ENCODE measurements at regions not wholly inside any gene's neighbourhood (a gene's known extent, or its start where the extent isn't known, plus 50 kb on each side); places are given as distances from the start of the nearest gene placed in this dataset.

- Histone ChIP-seq H3K4me3 (ENCODE audit: low read depth in 1 of 2, low read length in 2 of 2) (no peak overlapping the region), H3K9me3 (ENCODE audit: control insufficient read depth in 2 of 2, insufficient read depth in 1 of 2, low read depth in 1 of 2, low read length in 1 of 2) (no peaks in the 10 kb centered on the region), H3K36me3 (ENCODE audit: control insufficient read depth in 2 of 2, insufficient read depth in 2 of 2, low read length in 1 of 2) (no peaks in the 10 kb centered on the region), H3K27me3 (ENCODE audit: control insufficient read depth in 1 of 2, insufficient read depth in 2 of 2, low read length in 2 of 2) (no peaks in the 10 kb centered on the region), H3K4me1 (ENCODE audit: control insufficient read depth in 2 of 2, insufficient read depth in 2 of 2, low read length in 1 of 2) (no peaks in the 10 kb centered on the region), H3K27ac (ENCODE audit: low read depth in 2 of 2, low read length in 1 of 2) (no peak overlapping the region)
- WGBS, 2 donors, result 91% methylated on average over 3 of the region's 3 CpGs
Observed at GRCh38 chr2:163463411-163463810, 272.4 kb downstream of the FIGN start.

- no peak overlapping the region for H3K4me3 ChIP-seq (ENCODE audit: low read depth in 1 of 2, low read length in 2 of 2)
- whole genome bisulfite sequencing, 2 donors, result 92 to 93% methylated on average over 5 of the region's 5 CpGs
- H3K36me3 ChIP-seq (ENCODE audit: control insufficient read depth in 2 of 2, insufficient read depth in 2 of 2, low read length in 1 of 2), result no peaks in the 10 kb centered on the region
- H3K27ac ChIP-seq (ENCODE audit: low read depth in 2 of 2, low read length in 1 of 2), result no peak overlapping the region
- H3K9me3 ChIP-seq (ENCODE audit: control insufficient read depth in 2 of 2, insufficient read depth in 1 of 2, low read depth in 1 of 2, low read length in 1 of 2), result no peaks in the 10 kb centered on the region
- H3K27me3 ChIP-seq (ENCODE audit: control insufficient read depth in 1 of 2, insufficient read depth in 2 of 2, low read length in 2 of 2), result no peaks in the 10 kb centered on the region
- no peaks in the 10 kb centered on the region for H3K4me1 ChIP-seq (ENCODE audit: control insufficient read depth in 2 of 2, insufficient read depth in 2 of 2, low read length in 1 of 2)
Observed at GRCh38 chr2:163462993-163463392, 272.8 kb downstream of the FIGN start.

GRCh38 chr2:163459986-163460385 lies 275.8 kb downstream of the FIGN start:
- H3K9me3 ChIP-seq (ENCODE audit: control insufficient read depth in 2 of 2, insufficient read depth in 1 of 2, low read depth in 1 of 2, low read length in 1 of 2), result no peaks in the 10 kb centered on the region
- no peaks in the 10 kb centered on the region for H3K36me3 ChIP-seq (ENCODE audit: control insufficient read depth in 2 of 2, insufficient read depth in 2 of 2, low read length in 1 of 2)
- H3K4me3 ChIP-seq (ENCODE audit: low read depth in 1 of 2, low read length in 2 of 2), result no peak overlapping the region
- H3K27ac ChIP-seq (ENCODE audit: low read depth in 2 of 2, low read length in 1 of 2), result no peak overlapping the region
- no peaks in the 10 kb centered on the region for H3K4me1 ChIP-seq (ENCODE audit: control insufficient read depth in 2 of 2, insufficient read depth in 2 of 2, low read length in 1 of 2)
- H3K27me3 ChIP-seq (ENCODE audit: control insufficient read depth in 1 of 2, insufficient read depth in 2 of 2, low read length in 2 of 2), result no peaks in the 10 kb centered on the region
- WGBS, 2 donors, result 96 to 98% methylated on average over 9 of the region's 9 CpGs

GRCh38 chr2:163456953-163457743 lies 278.7 kb downstream of the FIGN start:
- Histone ChIP-seq H3K4me3 (ENCODE audit: low read depth in 1 of 2, low read length in 2 of 2) (no peak overlapping the region), H3K27me3 (ENCODE audit: control insufficient read depth in 1 of 2, insufficient read depth in 2 of 2, low read length in 2 of 2) (no peaks in the 10 kb centered on the region), H3K36me3 (ENCODE audit: control insufficient read depth in 2 of 2, insufficient read depth in 2 of 2, low read length in 1 of 2) (no peaks in the 10 kb centered on the region), H3K9me3 (ENCODE audit: control insufficient read depth in 2 of 2, insufficient read depth in 1 of 2, low read depth in 1 of 2, low read length in 1 of 2) (no peaks in the 10 kb centered on the region), H3K27ac (ENCODE audit: low read depth in 2 of 2, low read length in 1 of 2) (no peak overlapping the region), H3K4me1 (ENCODE audit: control insufficient read depth in 2 of 2, insufficient read depth in 2 of 2, low read length in 1 of 2) (no peaks in the 10 kb centered on the region)
- WGBS, 2 donors, result 85 to 86% methylated on average over 3 of the region's 3 CpGs

GRCh38 chr2:163455815-163456214 lies 280.0 kb downstream of the FIGN start:
- Histone ChIP-seq H3K27ac (ENCODE audit: low read depth in 2 of 2, low read length in 1 of 2) (no peak overlapping the region), H3K9me3 (ENCODE audit: control insufficient read depth in 2 of 2, insufficient read depth in 1 of 2, low read depth in 1 of 2, low read length in 1 of 2) (no peaks in the 10 kb centered on the region), H3K4me3 (ENCODE audit: low read depth in 1 of 2, low read length in 2 of 2) (no peak overlapping the region), H3K36me3 (ENCODE audit: control insufficient read depth in 2 of 2, insufficient read depth in 2 of 2, low read length in 1 of 2) (no peaks in the 10 kb centered on the region), H3K4me1 (ENCODE audit: control insufficient read depth in 2 of 2, insufficient read depth in 2 of 2, low read length in 1 of 2) (no peaks in the 10 kb centered on the region), H3K27me3 (ENCODE audit: control insufficient read depth in 1 of 2, insufficient read depth in 2 of 2, low read length in 2 of 2) (no peaks in the 10 kb centered on the region)

- H3K4me1 ChIP-seq (ENCODE audit: control insufficient read depth in 2 of 2, insufficient read depth in 2 of 2, low read length in 1 of 2), result no peaks in the 10 kb centered on the region
- H3K9me3 ChIP-seq (ENCODE audit: control insufficient read depth in 2 of 2, insufficient read depth in 1 of 2, low read depth in 1 of 2, low read length in 1 of 2), result no peaks in the 10 kb centered on the region
- whole genome bisulfite sequencing, 2 donors, result 57 to 58% methylated on average over 2 of the region's 2 CpGs
- no peaks in the 10 kb centered on the region for H3K36me3 ChIP-seq (ENCODE audit: control insufficient read depth in 2 of 2, insufficient read depth in 2 of 2, low read length in 1 of 2)
- H3K4me3 ChIP-seq (ENCODE audit: low read depth in 1 of 2, low read length in 2 of 2), result no peak overlapping the region
- no peaks in the 10 kb centered on the region for H3K27me3 ChIP-seq (ENCODE audit: control insufficient read depth in 1 of 2, insufficient read depth in 2 of 2, low read length in 2 of 2)
- H3K27ac ChIP-seq (ENCODE audit: low read depth in 2 of 2, low read length in 1 of 2), result no peak overlapping the region
Observed at GRCh38 chr2:163453920-163454319, 281.9 kb downstream of the FIGN start.

- H3K4me3 ChIP-seq (ENCODE audit: low read depth in 1 of 2, low read length in 2 of 2), result no peak overlapping the region
- H3K9me3 ChIP-seq (ENCODE audit: control insufficient read depth in 2 of 2, insufficient read depth in 1 of 2, low read depth in 1 of 2, low read length in 1 of 2), result no peaks in the 10 kb centered on the region
- no peaks in the 10 kb centered on the region for H3K36me3 ChIP-seq (ENCODE audit: control insufficient read depth in 2 of 2, insufficient read depth in 2 of 2, low read length in 1 of 2)
- no peak overlapping the region for H3K27ac ChIP-seq (ENCODE audit: low read depth in 2 of 2, low read length in 1 of 2)
- no peaks in the 10 kb centered on the region for H3K4me1 ChIP-seq (ENCODE audit: control insufficient read depth in 2 of 2, insufficient read depth in 2 of 2, low read length in 1 of 2)
- H3K27me3 ChIP-seq (ENCODE audit: control insufficient read depth in 1 of 2, insufficient read depth in 2 of 2, low read length in 2 of 2), result no peaks in the 10 kb centered on the region
Observed at GRCh38 chr2:163441603-163442002, 294.2 kb downstream of the FIGN start.

GRCh38 chr2:163436963-163437362 lies 298.8 kb downstream of the FIGN start:
- H3K4me3 ChIP-seq (ENCODE audit: low read depth in 1 of 2, low read length in 2 of 2), result no peak overlapping the region
- H3K27me3 ChIP-seq (ENCODE audit: control insufficient read depth in 1 of 2, insufficient read depth in 2 of 2, low read length in 2 of 2), result no peaks in the 10 kb centered on the region
- H3K36me3 ChIP-seq (ENCODE audit: control insufficient read depth in 2 of 2, insufficient read depth in 2 of 2, low read length in 1 of 2), result no peaks in the 10 kb centered on the region
- H3K9me3 ChIP-seq (ENCODE audit: control insufficient read depth in 2 of 2, insufficient read depth in 1 of 2, low read depth in 1 of 2, low read length in 1 of 2), result no peaks in the 10 kb centered on the region
- no peaks in the 10 kb centered on the region for H3K4me1 ChIP-seq (ENCODE audit: control insufficient read depth in 2 of 2, insufficient read depth in 2 of 2, low read length in 1 of 2)
- 60 to 63% methylated on average over 3 of the region's 3 CpGs for WGBS, 2 donors
- H3K27ac ChIP-seq (ENCODE audit: low read depth in 2 of 2, low read length in 1 of 2), result no peak overlapping the region

- no peaks in the 10 kb centered on the region for H3K36me3 ChIP-seq (ENCODE audit: control insufficient read depth in 2 of 2, insufficient read depth in 2 of 2, low read length in 1 of 2)
- no peak overlapping the region for H3K27ac ChIP-seq (ENCODE audit: low read depth in 2 of 2, low read length in 1 of 2)
- H3K4me1 ChIP-seq (ENCODE audit: control insufficient read depth in 2 of 2, insufficient read depth in 2 of 2, low read length in 1 of 2), result no peaks in the 10 kb centered on the region
- H3K4me3 ChIP-seq (ENCODE audit: low read depth in 1 of 2, low read length in 2 of 2), result no peak overlapping the region
- WGBS, 2 donors, result 89 to 92% methylated on average over 4 of the region's 4 CpGs
- H3K27me3 ChIP-seq (ENCODE audit: control insufficient read depth in 1 of 2, insufficient read depth in 2 of 2, low read length in 2 of 2), result no peaks in the 10 kb centered on the region
- H3K9me3 ChIP-seq (ENCODE audit: control insufficient read depth in 2 of 2, insufficient read depth in 1 of 2, low read depth in 1 of 2, low read length in 1 of 2), result no peaks in the 10 kb centered on the region
Observed at GRCh38 chr2:163428187-163428586, 307.6 kb downstream of the FIGN start.

- H3K4me1 ChIP-seq (ENCODE audit: control insufficient read depth in 2 of 2, insufficient read depth in 2 of 2, low read length in 1 of 2), result no peaks in the 10 kb centered on the region
- no peaks in the 10 kb centered on the region for H3K36me3 ChIP-seq (ENCODE audit: control insufficient read depth in 2 of 2, insufficient read depth in 2 of 2, low read length in 1 of 2)
- no peak overlapping the region for H3K27ac ChIP-seq (ENCODE audit: low read depth in 2 of 2, low read length in 1 of 2)
- WGBS, 2 donors, result 94 to 95% methylated on average over 2 of the region's 2 CpGs
- H3K27me3 ChIP-seq (ENCODE audit: control insufficient read depth in 1 of 2, insufficient read depth in 2 of 2, low read length in 2 of 2), result no peaks in the 10 kb centered on the region
- H3K9me3 ChIP-seq (ENCODE audit: control insufficient read depth in 2 of 2, insufficient read depth in 1 of 2, low read depth in 1 of 2, low read length in 1 of 2), result no peaks in the 10 kb centered on the region
- no peak overlapping the region for H3K4me3 ChIP-seq (ENCODE audit: low read depth in 1 of 2, low read length in 2 of 2)
Observed at GRCh38 chr2:163420604-163421003, 315.2 kb downstream of the FIGN start.

Measured in esophagus (tissue), 2 donors.